ENCODE measurements at regions not wholly inside any gene's neighbourhood (a gene's known extent, or its start where the extent isn't known, plus 50 kb on each side); places are given as distances from the start of the nearest gene placed in this dataset.
A peak's percentile ranks its signal among the peaks of the same experiment; 100 is the strongest.

DNA sequence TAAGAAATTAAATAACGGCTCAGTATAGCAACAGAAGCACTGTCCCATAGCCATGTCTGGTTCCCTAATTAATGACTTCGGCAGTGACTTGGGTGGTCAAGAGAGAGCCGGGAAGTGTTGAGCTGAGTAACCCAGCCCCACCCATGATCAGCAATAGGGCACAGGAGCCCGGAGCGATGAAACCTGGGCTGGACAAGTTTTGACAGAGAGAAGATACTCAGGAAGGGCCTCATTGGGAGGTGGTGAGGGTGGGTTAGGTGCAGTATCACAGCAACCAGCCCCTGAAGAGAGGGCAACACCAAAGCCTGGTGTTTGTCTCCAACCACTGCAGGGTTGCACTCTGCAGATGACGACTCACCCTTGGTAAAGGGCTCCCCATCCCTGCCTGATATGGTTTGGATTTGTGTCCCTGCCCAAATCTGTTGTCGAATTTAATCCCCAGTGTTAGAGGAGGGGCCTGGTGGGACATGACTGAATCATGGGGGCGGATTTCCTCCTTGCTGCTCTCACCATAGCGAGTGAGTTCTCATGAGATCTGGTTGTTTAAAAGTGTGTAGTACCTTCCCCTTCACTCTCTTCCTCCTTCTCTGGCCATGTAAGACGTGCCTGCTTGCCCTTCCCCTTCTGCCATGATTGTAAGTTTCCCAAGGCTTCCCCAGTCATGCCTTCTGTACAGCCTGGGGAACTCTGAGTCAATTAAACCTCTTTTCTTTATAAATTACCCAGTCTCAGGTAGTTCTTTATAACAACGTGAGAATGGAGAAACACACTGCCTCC lies 124.9 kb upstream of the MED13L start:
- DNase-seq (ENCODE audit: low read depth, low spot score), result no peak

DNA sequence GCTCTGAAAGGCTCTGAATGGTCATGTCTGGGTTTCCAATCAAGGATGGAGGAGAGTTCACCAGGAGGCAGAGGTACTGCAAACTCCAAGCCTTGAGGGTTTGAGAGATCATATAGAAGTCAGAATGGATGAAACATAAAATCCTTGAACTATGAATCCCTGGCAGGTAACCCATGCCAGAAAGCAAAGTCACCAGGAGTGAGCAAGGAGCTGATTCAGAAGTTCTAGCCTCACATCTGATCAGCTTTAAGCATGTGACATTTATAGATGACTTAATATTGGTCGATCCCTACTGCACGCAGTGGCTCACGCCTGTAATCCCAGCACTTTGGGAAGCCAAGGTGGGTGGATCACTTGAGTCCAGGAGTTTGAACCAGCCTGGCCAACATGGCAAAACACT lies 126.1 kb upstream of the MED13L start:
- no peak for DNase-seq (ENCODE audit: low read depth, low spot score)

DNA sequence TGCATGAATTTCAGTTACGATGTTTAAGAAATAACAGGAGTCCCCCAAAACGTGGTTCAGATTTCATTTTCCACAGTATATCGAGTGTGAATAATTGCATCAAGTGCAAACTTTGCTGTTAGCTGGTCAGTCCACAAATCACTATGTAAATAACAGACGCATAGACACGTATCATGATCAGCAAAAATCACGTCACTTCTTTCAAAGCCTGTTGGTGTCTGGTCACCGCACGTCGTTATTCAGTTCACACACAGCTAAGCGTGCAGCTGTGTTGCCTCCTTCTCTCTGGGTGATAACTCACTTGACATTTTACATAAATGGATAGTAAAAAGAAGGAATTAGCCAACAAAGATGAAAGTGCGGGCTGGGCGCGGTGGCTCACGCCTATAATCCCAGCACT lies 126.8 kb upstream of the MED13L start:
- no peak for DNase-seq (ENCODE audit: low read depth, low spot score)

DNA sequence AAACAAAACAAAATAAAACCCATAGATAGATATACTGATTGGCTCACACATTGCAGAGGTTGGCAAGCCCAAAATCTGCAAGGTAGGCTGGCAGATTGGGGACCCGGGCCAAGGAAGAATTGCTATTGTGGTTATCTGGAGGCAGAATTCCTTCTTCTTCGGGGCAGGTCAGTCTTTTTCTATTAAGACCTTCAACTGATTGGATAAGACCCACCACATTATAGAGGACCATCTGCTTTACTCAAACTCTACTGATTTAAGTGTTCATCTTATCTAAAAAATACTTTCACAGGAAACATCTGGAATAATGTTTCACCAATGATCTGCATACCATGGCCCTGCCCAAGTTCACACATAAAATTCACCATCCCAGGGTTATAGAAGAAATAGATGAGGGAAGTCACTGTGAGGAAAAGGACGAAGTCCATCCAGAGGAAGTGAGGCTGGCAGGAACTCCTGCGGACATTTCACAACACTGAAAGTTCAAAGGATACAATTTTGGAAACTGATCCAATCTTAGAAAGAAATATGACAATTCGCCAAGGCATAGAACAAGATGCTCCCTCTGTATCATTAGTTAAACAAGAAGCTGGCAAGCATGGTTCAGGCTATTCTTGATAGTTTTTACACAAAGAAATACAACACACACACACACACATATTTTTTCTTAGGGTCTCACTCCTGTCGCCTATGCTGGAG lies 127.6 kb upstream of the MED13L start:
- DNase-seq (ENCODE audit: low read depth, low spot score), result no peak

DNA sequence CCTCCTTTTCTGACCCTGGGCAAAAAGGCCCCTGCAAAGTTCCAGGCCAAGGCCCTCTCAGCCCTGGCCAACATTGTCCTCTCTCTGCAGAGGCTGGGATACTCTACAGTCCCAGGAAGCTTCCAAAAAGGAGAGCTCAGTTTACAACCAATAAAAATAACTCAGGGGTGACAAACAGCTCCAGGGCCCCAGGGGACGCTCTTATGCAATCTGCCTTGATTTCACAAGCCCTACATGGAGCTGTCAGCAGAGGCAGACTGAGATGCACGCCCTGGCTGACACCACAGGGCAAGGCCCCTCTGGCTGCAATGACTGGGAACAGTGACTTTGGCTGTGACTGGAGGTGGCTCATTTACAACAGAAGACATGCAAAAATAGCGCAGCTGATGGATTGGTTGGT lies 129.0 kb upstream of the MED13L start:
- DNase-seq (ENCODE audit: low read depth, low spot score), result no peak

DNA sequence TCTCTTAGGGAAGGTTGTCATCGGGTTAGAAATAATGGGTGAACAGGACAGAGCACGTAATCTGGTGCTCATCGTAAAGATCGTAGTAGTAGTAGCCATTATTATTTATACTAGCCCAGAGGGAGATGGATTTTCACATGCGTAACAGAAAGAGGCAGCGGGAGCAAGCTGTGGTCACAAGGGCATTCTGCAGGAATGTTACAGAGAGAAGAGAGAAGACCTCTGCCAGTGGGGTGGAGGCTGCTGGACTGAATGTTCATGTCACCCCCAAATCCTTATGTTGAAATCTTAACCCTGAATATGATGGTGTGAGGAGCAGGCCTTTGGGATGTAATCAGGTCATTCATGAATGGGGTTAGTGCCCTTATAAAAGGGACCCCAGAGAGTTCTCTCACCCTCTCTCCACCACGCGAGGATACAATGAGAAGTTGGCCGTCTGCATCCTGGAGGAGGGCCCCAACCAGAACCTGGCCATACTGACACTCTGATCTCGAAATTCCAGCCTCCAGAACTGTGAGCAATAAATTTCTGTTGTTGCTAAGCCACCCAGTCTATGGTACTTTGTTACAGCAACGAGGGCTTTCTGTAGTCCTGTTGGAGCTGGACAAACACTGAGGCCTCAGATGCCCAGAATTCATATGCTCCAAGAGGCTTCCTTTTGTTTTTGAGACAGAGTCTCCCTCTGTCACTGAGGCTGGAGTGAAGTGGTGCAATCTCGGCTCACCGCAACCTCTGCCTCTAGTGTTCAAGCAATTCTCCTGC lies 131.2 kb upstream of the MED13L start:
- no peak for DNase-seq (ENCODE audit: low read depth, low spot score)

DNA sequence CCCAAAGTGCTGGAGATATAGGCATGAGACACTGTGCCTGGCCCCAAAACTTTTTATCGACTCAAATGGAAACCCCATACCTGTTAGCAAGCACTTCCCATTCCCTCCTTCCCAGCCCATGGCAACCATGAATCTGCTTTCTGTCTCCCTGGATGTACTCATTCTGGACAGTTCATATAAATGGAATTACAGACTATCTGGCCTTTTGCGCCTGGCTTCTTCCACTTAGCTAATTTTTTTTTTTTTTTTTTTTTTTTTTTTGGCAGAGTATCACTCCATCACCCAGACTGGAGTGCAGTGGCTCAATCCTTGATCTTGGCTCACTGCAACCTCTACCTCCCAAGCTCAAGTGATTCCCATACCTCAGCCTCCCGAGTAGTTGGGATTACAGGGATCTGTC lies 134.5 kb upstream of the MED13L start:
- no peak for DNase-seq (ENCODE audit: low read depth, low spot score)

DNA sequence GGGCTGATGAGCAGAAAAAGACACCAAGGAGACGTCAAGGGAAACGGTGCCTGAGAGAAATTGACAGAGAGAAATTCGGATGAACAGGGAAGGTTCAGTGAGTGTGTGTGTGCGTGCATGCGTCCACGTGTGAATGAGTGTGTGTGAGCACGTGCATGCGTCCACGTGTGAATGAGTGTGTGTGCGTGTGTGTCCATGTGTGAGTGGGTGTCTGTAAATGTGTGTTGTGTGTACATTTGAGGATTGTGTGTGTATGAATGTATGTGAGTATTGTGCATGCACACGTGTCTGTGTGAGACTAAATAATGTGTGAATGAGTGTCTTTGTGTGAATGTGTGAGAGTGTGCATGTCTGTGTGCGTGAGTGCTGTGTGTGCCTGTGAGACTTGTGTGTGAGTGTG lies 137.4 kb upstream of the MED13L start:
- no peak for DNase-seq (ENCODE audit: low read depth, low spot score)

DNA sequence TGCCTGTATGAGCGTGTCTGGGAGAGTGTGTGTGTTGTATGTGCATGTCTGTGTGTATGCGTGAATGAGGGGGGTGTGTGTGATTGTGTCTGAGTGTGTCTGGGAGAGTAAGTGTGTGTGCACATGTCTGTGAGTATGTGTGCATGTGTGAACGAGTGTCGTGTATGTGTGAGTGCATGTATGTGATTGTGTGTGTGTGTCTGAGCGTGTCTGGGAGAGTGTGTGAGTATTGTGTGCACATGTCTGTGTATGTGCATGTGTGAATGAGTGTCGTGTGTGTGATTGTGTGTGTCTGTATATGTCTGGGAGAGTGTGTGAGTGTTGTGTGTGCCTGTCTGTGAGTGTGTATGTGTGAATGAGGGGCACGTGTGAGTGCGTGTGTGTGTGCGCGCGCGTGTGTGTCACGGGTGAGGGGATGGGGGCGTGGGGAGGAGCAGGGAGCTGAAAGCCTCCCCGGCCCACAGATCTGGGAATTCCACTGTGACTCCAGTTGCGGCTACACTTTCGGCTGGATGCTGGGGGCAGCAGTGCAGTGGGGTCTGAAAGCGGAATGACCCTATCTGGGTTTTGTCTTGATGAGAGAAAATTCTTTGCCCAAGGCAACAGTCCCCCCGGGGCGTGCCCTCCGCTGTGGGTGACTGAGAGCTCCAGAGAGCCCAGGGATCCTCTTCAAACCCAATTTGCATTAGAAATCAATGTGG lies 138.1 kb upstream of the MED13L start:
- no peak for DNase-seq (ENCODE audit: low read depth, low spot score)

DNA sequence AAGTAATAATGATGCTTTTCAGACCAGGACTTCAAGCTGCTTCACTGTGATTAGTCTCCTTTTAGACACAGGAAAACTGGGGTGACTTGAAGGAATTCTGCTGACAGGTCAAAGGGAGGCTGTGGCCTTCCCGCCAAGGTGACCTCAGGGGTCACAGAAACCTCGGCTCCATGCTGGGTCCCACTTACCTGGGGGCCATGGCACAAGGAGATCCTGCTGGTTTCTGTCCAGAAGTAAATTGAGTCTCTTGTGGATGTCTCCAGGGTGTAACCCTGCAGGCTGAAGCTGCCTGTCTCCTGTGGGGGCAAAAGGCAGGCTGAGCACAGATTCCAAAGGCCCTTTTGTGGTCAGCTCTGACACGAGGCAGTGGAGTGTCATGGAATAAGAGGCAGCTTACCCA lies 138.7 kb upstream of the MED13L start:
- DNase-seq (ENCODE audit: low read depth, low spot score), result no peak

DNA sequence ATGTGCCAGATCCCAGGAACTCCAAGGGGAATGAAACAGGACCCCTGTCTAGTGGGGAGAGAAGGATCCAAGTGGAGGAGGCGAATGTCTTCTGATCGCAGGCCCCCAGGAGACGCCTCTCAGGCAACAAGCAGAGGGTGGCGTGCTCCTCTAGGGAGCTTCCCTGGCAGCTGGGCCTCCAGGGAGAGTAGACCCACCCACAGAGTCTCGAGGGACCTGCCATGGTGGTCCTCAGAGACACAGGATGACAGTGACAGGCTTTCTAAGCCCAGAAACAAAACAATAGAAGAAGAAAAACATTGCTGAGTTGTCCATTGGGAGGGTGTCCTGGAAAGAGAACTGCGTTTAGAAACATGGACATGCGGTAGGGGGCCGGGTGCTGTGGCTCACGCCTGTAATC lies 140.6 kb upstream of the MAP1LC3B2 start:
- no peak for DNase-seq (ENCODE audit: low read depth, low spot score)

DNA sequence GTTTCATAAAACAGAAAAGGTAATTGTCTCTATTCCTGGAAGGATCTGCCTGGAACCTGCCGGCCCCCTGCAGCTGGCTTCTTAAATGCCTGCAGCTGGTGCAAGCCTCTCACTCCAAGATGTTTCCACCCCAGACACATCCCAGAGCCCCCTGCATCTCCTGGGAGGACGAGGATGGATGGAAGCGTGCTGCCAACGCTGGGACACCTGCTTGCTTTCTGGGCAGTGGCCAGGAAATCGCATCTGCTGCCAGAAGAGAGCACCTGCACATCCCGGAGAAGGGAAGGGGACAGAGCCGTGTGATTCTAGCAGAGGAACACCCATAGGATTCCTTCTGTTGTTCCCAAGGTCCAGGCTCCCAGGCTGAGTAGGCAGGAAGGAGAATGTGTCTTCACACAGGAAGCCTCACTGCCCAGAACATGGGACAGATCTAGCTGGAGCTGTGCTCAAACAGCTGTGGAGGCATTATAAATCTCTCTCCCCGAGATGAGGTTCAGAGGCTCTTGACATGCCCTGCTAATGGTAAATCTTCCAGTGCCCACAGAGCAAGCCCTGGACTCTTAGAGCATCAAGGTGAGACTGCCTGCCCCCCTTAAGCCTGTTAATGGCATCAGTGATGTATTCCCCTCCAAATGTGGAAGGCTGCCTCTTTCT lies 138.8 kb upstream of the MAP1LC3B2 start:
- DNase-seq (ENCODE audit: low read depth, low spot score), result no peak

DNA sequence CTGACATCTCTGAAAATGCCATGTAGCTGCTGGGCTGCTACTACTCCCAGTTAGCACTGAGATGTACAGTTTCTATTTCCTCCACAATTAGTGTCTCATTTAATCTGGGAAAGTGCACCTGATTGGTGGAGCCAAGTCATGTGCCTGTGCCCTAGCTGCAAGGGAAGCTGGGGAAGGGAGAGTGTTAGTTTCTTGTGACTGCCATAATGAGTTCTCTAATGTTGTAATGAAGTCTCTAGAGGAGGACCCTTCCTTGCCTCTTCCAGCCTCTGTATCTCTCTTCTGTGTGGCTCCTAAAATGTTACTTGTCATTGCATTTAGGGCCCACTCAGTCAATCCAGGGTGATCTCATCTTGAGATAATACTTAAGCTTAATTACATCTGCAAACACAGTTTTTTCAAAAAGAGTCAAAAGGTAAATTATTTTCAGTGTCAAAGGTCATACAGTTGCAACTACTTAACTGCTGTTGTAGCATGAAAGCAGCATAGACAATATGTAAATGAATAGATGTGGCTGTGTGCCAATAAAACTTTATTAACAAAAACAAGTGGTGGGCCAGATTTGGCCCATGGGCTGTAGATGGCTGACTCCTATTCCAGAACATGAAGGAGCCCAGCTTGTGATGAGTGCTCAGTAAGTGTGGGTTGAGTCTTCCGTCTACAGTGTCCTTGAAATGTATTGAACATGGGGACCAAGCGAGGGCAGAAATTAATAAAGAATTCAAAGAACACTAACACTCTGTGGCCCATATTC lies 137.2 kb upstream of the MAP1LC3B2 start:
- no peak for DNase-seq (ENCODE audit: low read depth, low spot score)

DNA sequence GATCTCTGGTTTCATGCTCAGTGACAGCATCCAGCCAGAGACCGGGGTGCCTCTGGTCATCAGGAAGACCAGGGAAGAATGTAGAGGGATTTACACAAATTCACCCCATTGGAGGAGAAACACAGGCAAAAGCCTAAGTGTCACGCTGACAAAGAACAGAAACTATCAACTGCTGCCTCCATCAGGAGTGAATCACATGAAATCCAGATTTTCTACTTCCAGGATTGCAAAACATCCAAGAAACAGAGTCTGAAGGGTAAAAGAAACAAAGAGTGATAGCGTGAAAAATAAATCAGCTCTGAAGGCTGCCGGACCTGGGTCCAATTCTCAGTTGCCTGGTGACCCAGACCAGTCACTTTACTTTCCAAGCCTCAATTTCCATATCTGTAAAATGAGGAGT lies 136.1 kb upstream of the MAP1LC3B2 start:
- DNase-seq (ENCODE audit: low read depth, low spot score), result no peak

DNA sequence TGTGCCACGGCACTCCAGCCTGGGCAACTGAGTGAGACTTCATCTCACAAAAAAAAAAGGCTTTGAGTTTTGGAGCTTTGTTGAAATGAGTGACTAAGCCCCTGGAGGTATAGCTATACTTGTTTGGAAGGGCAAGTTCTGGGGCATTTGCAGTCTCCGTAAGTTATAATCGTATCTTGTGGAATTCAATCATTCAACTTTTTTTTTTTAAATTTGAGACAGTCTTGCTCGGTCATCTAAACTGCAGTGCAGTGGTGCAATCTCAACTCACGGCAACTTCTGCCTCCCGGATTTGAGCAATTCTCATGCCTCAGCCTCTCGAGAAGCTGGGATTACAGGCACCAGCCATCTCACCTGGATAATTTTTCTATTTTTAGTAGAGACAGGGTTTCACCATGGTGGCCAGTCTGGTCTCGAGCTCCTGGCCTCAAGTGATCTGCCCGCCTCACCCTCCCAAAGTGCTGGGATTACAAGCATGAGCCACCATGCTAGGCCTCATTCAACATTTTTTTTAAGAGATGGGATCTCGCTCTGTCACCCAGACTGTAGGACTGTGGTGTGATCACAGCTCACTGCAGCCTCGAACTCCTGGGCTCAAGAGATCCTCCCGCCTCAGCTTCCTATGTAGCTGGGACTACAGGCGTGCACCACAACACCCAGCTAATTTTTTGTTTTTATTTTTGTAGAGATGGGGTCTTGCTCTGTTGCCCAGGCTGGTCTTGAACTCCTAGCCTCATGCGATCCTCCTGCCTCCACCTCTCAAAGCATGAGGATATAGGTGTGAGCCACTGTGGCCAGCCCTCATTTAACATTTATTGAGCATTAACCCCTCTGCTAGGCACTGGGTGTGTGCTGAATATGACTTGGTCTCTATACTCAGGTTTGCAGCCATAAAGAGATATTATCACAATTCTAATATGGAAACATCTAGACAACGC lies 133.7 kb upstream of the MAP1LC3B2 start:
- DNase-seq (ENCODE audit: low read depth, low spot score), result no peak

DNA sequence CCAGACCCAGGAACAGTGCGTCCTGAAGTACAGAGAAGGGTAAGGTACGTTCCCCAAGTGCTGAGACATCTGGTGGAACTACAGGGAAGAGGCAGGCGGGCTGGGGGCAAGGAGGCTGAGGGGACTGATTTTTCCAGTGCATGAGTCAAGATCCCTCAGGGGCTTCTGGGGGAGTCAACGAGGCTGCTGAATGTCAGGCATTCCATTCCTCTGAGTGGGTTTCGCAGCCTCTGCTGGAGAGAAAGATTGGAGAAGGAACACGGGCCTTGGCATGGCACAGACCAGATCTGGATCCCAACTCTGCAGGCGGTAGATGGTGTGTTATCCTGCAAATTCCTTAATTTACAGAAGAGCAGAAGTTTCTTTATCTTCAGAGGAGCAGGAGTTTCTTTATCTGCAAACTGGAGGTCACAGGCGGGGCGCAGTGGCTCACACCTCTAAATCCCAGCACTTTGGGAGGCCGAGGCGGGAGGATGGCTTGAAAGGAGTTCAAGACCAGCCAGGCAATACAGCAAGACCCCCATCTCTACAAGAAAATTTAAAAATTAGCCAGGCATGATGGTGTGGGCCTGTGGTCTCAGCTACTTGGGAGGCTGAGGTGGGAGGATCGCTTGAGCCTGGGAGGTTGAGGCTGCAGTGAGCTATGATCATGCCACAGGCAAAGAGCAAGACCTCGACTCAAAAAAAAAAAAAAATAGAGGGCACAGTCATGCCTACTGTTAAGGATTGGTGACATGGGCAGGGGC lies 132.6 kb upstream of the MAP1LC3B2 start:
- peak; percentile 85 for DNase-seq (ENCODE audit: low read depth, low spot score)

DNA sequence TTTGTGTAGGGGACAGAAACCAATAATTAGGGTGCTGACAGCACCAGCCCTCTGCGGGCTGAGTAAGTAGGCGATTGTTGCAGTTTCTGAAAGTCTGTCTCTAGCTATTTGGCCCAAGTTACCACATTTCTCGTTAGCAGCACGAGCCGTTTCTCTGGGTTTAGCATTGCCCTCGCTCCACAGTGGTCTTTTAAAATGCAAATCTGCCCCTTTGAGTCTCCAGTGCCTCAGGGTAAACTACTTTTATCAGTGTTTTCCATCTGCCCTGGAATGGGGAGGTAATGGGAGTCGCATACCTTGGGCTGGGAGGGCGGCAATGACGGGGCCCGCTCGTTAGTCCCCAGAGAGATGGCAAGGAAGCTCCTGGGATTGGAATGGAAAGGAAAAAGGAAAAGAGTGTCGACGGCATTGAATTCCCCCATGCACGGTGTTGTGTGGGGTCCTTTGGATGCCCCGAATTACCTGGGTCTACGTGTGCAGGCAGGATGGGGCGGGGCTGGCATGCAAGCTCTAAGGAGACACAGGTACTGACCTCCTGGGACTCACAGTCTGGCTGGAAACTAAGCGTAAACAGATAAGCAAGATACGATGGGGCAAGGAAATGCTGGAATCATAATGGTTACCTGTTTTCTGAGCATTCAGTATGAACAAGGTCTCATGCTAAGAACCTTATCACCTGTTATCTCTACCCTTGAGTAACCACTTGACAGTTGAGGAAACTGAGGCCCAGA lies 131.8 kb upstream of the MAP1LC3B2 start:
- DNase-seq (ENCODE audit: low read depth, low spot score), result no peak

DNA sequence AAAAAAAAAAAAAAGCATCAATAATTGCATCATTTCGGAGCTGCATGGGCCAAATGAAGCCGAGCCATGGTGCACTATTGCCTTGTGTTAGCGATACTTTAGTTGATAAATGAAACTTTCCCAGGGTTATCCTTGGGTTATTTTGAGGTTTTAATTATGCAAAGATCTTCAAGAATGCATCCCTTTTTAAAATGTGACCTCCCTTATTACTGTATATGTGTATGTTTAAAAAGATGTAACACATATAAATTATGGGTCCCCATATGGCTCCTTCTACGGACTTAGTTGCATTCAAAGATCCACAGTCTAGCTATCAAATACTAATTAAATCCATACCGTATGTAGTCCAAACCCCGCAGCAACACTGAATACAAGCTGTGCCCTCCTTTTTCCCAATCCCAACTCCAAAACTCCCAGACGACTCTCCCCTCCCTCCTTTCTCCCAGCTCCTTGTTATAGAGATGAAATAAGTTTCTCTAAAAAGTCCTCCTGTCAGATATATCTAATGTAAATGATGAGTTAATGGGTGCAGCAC lies 129.3 kb upstream of the MAP1LC3B2 start:
- DNase-seq (ENCODE audit: low read depth, low spot score), result no peak

Measured in brain pericyte (primary cell).